Activated CD8-positive, alpha-beta T cell treated with anti-CD3 and anti-CD28 coated beads for 36 hours (primary cell): ENCODE measurements at regions not wholly inside any gene's neighbourhood (a gene's known extent, or its start where the extent isn't known, plus 50 kb on each side); places are given as distances from the start of the nearest gene placed in this dataset.

Source experiments
- ATAC-seq: fragments of 200-7000 bp; cut with Tn5 transposase; one replicate; pipeline ENCODE4 v1.10.0; 2021; ENCODE audit warnings: mild to moderate bottlenecking, moderate library complexity
- CTCF ChIA-PET: fragments of 350-600 bp; sonication (Branson Sonifier 250); formaldehyde crosslinking; loops from one replicate; lab custom pipeline; 2021; ENCODE audit warnings: antibody characterized with exemption; lab: Charles Lee
- POLR2A ChIA-PET: fragments of 350-600 bp; sonication (Branson Sonifier 250); formaldehyde crosslinking; loops from one replicate; lab custom pipeline; 2021; ENCODE audit warnings: antibody characterized with exemption; lab: Charles Lee
- DNase-seq: peaks from one replicate; pipeline ENCODE4 v3.0.0-alpha.2; 2020
- H3K27ac Mint-ChIP-seq: one replicate; pipeline ENCODE4 v1.8.0; 2021; ENCODE audit warnings: mild to moderate bottlenecking, mixed read lengths
- H3K27me3 Mint-ChIP-seq: one replicate; pipeline ENCODE4 v1.8.0; 2021; ENCODE audit warnings: mixed read lengths
- H3K36me3 Mint-ChIP-seq: one replicate; pipeline ENCODE4 v1.8.0; 2021; ENCODE audit warnings: low read depth, mixed read lengths
- H3K4me1 Mint-ChIP-seq: one replicate; pipeline ENCODE4 v1.8.0; 2021; ENCODE audit warnings: low read depth, mixed read lengths
- H3K4me3 Mint-ChIP-seq: one replicate; pipeline ENCODE4 v1.8.0; 2021; ENCODE audit warnings: mild to moderate bottlenecking, moderate library complexity, mixed read lengths
- H3K9me3 Mint-ChIP-seq: one replicate; pipeline ENCODE4 v1.8.0; 2021; ENCODE audit warnings: mixed read lengths
- intact Hi-C: fragments of 100-400 bp; cut with micrococcal nuclease; formaldehyde crosslinking; loops from one replicate; pipeline ENCODE4 v1.10.0; 2022
- TF ChIP-seq, protein P1 (sequence below): fragments of 200-600 bp; IDR thresholded peaks from one replicate; pipeline ENCODE4 v1.8.0; 2022; ENCODE audit warnings: antibody characterized with exemption, mild to moderate bottlenecking

DNA sequence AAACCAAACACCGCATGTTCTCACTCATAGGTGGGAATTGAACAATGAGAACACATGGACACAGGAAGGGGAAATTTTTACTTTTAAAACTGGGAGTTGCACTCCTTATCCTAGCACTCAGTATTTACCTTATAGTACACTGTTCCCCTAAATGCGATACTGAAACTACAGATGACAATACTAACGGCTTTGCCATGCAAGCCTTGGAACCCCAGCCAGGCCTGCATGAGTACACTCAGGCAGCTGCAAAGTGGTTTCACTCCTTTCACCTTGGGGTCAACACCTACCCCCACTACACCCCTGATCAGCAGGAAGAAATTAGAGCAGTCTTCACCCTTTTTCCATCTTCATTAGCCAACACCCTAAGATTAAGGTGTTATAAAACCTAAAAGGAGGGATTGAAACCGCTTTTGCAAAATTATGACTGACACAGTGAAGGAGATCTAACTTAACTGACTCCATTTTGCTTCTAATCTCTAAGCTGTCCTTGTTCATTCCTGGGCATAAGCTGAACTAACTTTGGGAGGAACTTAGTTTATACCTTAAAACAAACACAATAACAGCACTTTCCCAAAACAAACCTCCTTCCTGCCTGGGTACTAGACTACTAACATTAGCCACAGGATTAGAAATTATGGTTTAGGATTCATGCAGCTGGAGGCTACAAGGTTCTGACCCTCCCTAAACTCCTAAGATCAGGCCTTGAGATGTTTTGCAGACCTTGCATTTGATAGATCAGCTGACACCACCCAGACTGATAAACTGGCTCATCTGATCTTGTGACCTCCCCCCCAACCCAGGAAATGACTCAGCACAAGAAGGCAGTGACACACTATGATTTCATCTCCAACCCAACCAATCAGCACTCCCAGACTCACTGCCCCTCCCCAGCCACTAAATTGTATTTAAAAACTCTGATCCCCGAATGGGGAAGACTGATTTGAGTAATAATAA, 452.1 kb upstream of the PPP2R3A start:
- Mint-ChIP-seq H3K36me3 (no peaks in the 10 kb centered on the region), H3K4me3 (no peak overlapping the region), H3K27ac (no peak overlapping the region), H3K9me3 (peaks cover 7% of the 10 kb centered on the region), H3K4me1 (no peaks in the 10 kb centered on the region), H3K27me3 (no peaks in the 10 kb centered on the region)
- TF ChIP-seq, protein P1, sequence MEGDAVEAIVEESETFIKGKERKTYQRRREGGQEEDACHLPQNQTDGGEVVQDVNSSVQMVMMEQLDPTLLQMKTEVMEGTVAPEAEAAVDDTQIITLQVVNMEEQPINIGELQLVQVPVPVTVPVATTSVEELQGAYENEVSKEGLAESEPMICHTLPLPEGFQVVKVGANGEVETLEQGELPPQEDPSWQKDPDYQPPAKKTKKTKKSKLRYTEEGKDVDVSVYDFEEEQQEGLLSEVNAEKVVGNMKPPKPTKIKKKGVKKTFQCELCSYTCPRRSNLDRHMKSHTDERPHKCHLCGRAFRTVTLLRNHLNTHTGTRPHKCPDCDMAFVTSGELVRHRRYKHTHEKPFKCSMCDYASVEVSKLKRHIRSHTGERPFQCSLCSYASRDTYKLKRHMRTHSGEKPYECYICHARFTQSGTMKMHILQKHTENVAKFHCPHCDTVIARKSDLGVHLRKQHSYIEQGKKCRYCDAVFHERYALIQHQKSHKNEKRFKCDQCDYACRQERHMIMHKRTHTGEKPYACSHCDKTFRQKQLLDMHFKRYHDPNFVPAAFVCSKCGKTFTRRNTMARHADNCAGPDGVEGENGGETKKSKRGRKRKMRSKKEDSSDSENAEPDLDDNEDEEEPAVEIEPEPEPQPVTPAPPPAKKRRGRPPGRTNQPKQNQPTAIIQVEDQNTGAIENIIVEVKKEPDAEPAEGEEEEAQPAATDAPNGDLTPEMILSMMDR = no peak
- DNase-seq = peak; percentile 8
- CTCF ChIA-PET = interaction anchor here (0.6 kb wide), 1 partner anchor 877 kb away, joined by 3 read pairs; no protein-coding TSS in a partner anchor
- POLR2A ChIA-PET = no interaction called here
- peak; percentile 45 for ATAC-seq
- intact Hi-C loops = no loop called here

DNA sequence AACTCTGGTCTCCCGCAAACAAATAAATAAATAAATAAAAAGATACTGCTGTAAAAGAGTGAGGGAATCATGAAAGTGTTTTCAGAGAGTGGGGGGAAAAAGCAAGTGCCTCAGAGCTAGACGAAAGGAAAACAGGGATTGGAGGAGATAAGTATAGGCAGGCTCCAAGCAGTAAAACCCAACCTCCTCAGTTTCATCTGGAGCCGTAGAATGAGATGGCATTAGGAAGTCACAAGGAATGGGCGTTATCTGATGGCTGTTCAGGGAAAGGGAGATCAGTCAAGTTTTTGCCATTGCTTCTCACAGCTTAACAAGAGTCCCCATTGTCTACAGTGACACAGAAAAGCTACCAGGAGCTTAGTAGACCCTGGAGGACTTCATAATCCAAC, 451.5 kb upstream of the PPP2R3A start:
- Mint-ChIP-seq H3K27ac (no peak overlapping the region), H3K9me3 (peaks cover 3% of the 10 kb centered on the region), H3K36me3 (no peaks in the 10 kb centered on the region), H3K4me3 (no peak overlapping the region), H3K27me3 (no peaks in the 10 kb centered on the region), H3K4me1 (no peaks in the 10 kb centered on the region)
- ATAC-seq = no peak
- ChIA-PET POLR2A (no interaction called here), CTCF (interaction anchor here (0.6 kb wide), 1 partner anchor 877 kb away, joined by 3 read pairs; no protein-coding TSS in a partner anchor)
- intact Hi-C loops = no loop called here
- DNase-seq = no peak
- TF ChIP-seq, protein P1 = no peak

DNA sequence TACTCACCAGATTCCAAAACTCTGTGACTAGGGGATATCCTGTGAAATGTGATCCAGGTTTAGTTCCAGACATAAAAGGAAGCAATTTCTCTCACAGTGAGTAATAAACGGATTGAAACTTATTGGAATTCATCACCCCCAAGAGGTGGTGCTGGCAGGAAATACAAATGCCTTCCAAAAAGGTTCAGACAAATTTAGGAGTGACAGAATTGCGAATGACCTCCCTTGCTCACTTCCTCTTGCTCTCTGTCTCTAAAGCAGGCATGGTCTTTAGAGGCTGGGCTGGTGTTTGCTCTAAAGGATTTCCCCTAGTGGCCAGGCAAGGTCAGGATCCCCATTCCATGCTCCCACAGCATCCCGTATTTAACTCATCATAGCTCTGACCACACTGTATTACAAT, 449.4 kb upstream of the PPP2R3A start:
- Mint-ChIP-seq H3K27ac (no peak overlapping the region), H3K9me3 (no peaks in the 10 kb centered on the region), H3K4me1 (no peaks in the 10 kb centered on the region), H3K27me3 (no peaks in the 10 kb centered on the region), H3K4me3 (no peak overlapping the region), H3K36me3 (no peaks in the 10 kb centered on the region)
- intact Hi-C loops = no loop called here
- ChIA-PET CTCF (no interaction called here), POLR2A (no interaction called here)
- no peak for ATAC-seq
- DNase-seq = no peak
- TF ChIP-seq, protein P1 = no peak

DNA sequence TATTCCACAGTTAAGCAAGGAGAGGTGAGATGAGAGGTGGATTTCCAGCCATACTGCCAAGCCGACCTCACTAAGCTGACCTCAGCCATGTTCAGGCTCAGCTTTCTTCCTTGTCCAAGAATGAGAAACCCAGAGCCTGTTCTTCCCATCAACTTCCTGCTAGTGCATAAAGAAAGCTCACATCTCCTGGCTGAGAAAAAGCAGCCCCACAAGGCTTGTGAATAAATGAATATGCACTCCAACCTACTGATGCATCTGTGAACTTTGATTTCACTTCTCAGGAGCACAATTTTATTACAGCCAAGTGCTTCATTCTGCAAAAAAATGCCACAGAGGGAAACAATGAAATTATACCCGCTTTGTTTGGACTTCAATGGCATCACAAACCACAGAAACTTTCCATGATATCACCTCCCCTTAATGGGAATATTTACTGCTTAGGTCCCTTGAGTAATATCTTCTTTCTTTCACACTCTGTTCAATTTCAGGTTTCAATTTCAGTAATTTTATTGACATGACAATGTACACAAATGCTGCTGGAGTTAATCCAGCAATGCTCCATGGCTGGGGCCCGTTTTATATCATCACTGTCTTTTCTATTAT, 437.0 kb upstream of the PPP2R3A start:
- POLR2A ChIA-PET = interaction anchor here (0.5 kb wide), 1 partner anchor 341 kb away, joined by 3 read pairs; no protein-coding TSS in a partner anchor
- H3K36me3 Mint-ChIP-seq = no peaks in the 10 kb centered on the region
- CTCF ChIA-PET = no interaction called here
- no peak overlapping the region for H3K27ac Mint-ChIP-seq
- DNase-seq = no peak
- TF ChIP-seq, protein P1 = no peak
- H3K4me1 Mint-ChIP-seq = no peaks in the 10 kb centered on the region
- ATAC-seq = no peak
- no peak overlapping the region for H3K4me3 Mint-ChIP-seq
- intact Hi-C loops = no loop called here
- H3K27me3 Mint-ChIP-seq = no peaks in the 10 kb centered on the region
- no peaks in the 10 kb centered on the region for H3K9me3 Mint-ChIP-seq

DNA sequence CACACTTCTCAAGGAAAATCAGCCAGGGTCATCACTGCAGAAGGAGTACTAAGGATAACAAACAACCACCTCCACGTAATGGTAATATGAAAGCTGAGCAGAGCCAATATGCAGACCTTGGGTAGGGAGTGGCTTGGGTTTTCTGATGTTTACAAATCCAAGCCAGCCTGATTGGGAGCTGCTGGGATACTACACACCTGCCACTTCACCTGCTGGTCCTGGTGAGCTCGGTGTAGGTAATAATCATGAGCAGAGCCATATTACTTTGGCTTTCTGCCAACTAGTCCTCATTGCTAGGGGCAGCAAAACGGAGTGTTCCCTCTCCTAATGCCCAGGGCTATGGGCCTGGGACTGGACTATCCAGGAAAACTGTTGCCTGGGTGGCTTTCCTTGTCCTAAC, 433.5 kb upstream of the PPP2R3A start:
- Mint-ChIP-seq H3K9me3 (no peaks in the 10 kb centered on the region), H3K36me3 (no peaks in the 10 kb centered on the region), H3K27me3 (no peaks in the 10 kb centered on the region), H3K27ac (no peak overlapping the region), H3K4me3 (no peak overlapping the region), H3K4me1 (no peaks in the 10 kb centered on the region)
- intact Hi-C loops = no loop called here
- TF ChIP-seq, protein P1 = no peak
- CTCF ChIA-PET = no interaction called here
- POLR2A ChIA-PET = no interaction called here
- DNase-seq = no peak
- no peak for ATAC-seq
